Smooth muscle cell (in vitro differentiated cells): ENCODE measurements at regions not wholly inside any gene's neighbourhood (a gene's known extent, or its start where the extent isn't known, plus 50 kb on each side); places are given as distances from the start of the nearest gene placed in this dataset.

ENCODE experiments used
- DNase-seq: peaks from one replicate; lab custom pipeline; 2025; ENCODE audit not compliant: unreplicated experiment; lab: John Stamatoyannopoulos, UW
- H2AFZ ChIP-seq: fragments of 200-600 bp; sonication (generic); 2 replicates; pipeline ENCODE4 v1.6.0; 2016; ENCODE audit warnings: antibody characterized with exemption, low read depth, mild to moderate bottlenecking
- H3F3A ChIP-seq: fragments of 200-600 bp; sonication (generic); 2 replicates; pipeline ENCODE4 v1.6.0; 2017; ENCODE audit warnings: antibody characterized with exemption, low read depth
- H3K27ac ChIP-seq: fragments of 200-600 bp; sonication (generic); 2 replicates; pipeline ENCODE4 v1.5.1; 2016; ENCODE audit warnings: low read depth, mild to moderate bottlenecking
- H3K27me3 ChIP-seq: fragments of 200-600 bp; sonication (generic); 2 replicates; pipeline ENCODE4 v1.6.1; 2016; ENCODE audit warnings: low read depth, mild to moderate bottlenecking
- H3K36me3 ChIP-seq: fragments of 200-600 bp; sonication (generic); 2 replicates; pipeline ENCODE4 v1.5.1; 2016; ENCODE audit warnings: low read depth
- H3K4me1 ChIP-seq: fragments of 200-600 bp; sonication (generic); 2 replicates; pipeline ENCODE4 v1.5.1; 2016; ENCODE audit warnings: low read depth
- H3K4me2 ChIP-seq: fragments of 200-600 bp; sonication (generic); 2 replicates; pipeline ENCODE4 v1.6.0; 2016; ENCODE audit warnings: mild to moderate bottlenecking
- H3K4me3 ChIP-seq: fragments of 200-600 bp; sonication (generic); 2 replicates; pipeline ENCODE4 v1.5.1; 2016; ENCODE audit warnings: mild to moderate bottlenecking
- H3K79me2 ChIP-seq: fragments of 200-600 bp; sonication (generic); 2 replicates; pipeline ENCODE4 v1.6.0; 2016; ENCODE audit warnings: low read depth, mild to moderate bottlenecking
- H3K9ac ChIP-seq: fragments of 200-600 bp; sonication (generic); 2 replicates; pipeline ENCODE4 v1.6.0; 2016; ENCODE audit warnings: low read depth
- H3K9me3 ChIP-seq: fragments of 200-600 bp; sonication (generic); replicated peaks from 2 replicates; pipeline ENCODE4 v1.5.1; 2016; ENCODE audit warnings: low read depth
- H4K20me1 ChIP-seq: fragments of 200-600 bp; sonication (generic); 2 replicates; pipeline ENCODE4 v1.6.0; 2016; ENCODE audit warnings: low read depth
- CTCF ChIP-seq: fragments of 200-600 bp; sonication (generic); IDR thresholded peaks from 2 replicates; pipeline ENCODE4 v1.5.1; 2017; ENCODE audit warnings: borderline replicate concordance, mild to moderate bottlenecking, antibody characterized with exemption; ENCODE audit not compliant: insufficient read depth, poor library complexity, severe bottlenecking
- WGBS: methylation state at CpG from one replicate; pipeline ENCODE4 v1.1.7; 2016; ENCODE audit warnings: low lambda C conversion rate; 5-methylcytosine and 5-hydroxymethylcytosine counted together

DNA sequence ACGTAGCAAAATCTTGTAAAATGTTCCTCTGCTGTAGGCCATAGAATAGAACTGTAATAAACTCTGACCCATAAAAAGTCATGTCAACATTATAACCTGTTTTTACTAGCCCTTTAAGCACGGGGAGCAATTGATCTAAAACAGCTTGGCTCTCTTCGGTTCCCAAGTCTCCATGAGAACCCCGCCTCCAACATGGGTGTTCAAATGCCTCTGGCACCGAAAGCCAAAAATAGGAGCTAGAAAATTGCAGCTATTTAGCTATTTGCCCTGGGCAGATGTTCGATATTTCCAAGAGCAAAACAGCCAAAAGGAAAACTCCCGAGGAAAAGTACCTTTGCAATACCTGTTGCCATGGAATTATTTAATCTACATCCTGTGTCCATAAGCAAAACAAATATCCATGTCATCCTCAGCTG lies 563.1 kb downstream of the EFNB2 start:
- DNase-seq = no peak
- peak overlapping the region; percentile 22 for H2AFZ ChIP-seq
- no peaks in the 10 kb centered on the region for H3K9me3 ChIP-seq
- H3K4me1 ChIP-seq = no peaks in the 10 kb centered on the region
- no peaks in the 10 kb centered on the region for H3K79me2 ChIP-seq
- H3K27me3 ChIP-seq = no peaks in the 10 kb centered on the region
- H3K27ac ChIP-seq = no peak overlapping the region
- no peaks in the 10 kb centered on the region for H3K36me3 ChIP-seq
- H3K4me3 ChIP-seq = no peak overlapping the region
- H3K9ac ChIP-seq = no peak overlapping the region
- H3F3A ChIP-seq = no peaks in the 10 kb centered on the region
- WGBS = 33% methylated on average over 7 of the region's 7 CpGs
- no peaks in the 10 kb centered on the region for H4K20me1 ChIP-seq
- no peak for TF ChIP-seq CTCF
- peak overlapping the region; percentile 5 for H3K4me2 ChIP-seq

GRCh38 chr13:105971738-105972137 lies 563.7 kb downstream of the EFNB2 start:
- peak overlapping the region; percentile 5 for H3K4me2 ChIP-seq
- H3K9ac ChIP-seq = no peak overlapping the region
- H3K4me3 ChIP-seq = no peak overlapping the region
- no peaks in the 10 kb centered on the region for H3K27me3 ChIP-seq
- no peaks in the 10 kb centered on the region for H3F3A ChIP-seq
- H3K36me3 ChIP-seq = no peaks in the 10 kb centered on the region
- DNase-seq = no peak
- no peak overlapping the region for H3K27ac ChIP-seq
- WGBS = 52% methylated on average over 3 of the region's 3 CpGs
- peak overlapping the region; percentile 22 for H2AFZ ChIP-seq
- TF ChIP-seq CTCF = no peak
- H4K20me1 ChIP-seq = no peaks in the 10 kb centered on the region
- no peaks in the 10 kb centered on the region for H3K4me1 ChIP-seq
- H3K79me2 ChIP-seq = no peaks in the 10 kb centered on the region
- no peaks in the 10 kb centered on the region for H3K9me3 ChIP-seq

DNA sequence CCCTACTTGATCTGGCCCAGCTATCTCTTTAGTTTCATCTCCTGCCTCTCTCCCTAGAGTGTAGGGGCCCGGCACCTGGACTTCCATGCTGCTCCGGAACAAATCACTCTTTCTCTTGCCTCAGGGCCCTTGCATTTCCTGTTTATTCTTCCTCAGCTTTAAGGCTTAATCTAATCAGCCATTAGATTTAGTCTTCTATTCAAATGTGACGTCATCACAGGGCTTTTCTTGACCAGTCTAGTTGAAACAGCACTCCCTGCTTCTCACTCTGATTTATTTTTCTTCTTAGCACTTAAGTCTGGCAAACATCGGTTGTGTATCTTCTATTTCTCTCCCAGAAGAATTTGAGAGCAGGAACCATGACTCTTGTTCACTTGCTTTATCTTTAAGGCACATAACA lies 564.1 kb downstream of the EFNB2 start:
- Histone ChIP-seq H3K4me2 (peak overlapping the region; percentile 5), H3K27me3 (no peaks in the 10 kb centered on the region), H3K9me3 (no peaks in the 10 kb centered on the region), H3K27ac (no peak overlapping the region), H3K4me3 (no peak overlapping the region), H3K79me2 (no peaks in the 10 kb centered on the region), H4K20me1 (no peaks in the 10 kb centered on the region), H3K36me3 (no peaks in the 10 kb centered on the region), H3K9ac (no peak overlapping the region), H3F3A (no peaks in the 10 kb centered on the region), H3K4me1 (no peaks in the 10 kb centered on the region), H2AFZ (peak overlapping the region; percentile 28)
- DNase-seq = no peak
- 28% methylated on average over 4 of the region's 4 CpGs for WGBS
- TF ChIP-seq CTCF = no peak

DNA sequence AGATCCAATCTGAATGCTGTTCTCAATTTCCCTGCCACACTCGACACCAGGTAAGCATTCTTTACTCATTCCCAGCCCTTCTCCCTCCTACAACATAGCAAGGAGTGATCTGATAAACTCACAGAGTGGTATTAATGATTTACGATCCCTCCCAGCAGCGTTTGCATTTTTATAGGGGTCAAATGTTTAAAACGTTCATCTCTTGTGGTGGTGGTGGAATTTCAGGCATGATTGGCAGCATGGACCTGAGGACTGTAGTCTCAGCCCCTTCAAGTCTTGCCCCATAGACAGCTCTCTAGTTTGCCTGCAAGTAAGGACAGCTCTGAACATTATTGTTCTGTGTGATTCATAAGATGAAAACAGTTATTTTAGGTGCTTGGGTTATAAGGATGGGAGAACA lies 565.7 kb downstream of the EFNB2 start:
- Histone ChIP-seq H3K9ac (no peak overlapping the region), H2AFZ (no peak overlapping the region), H3K9me3 (no peaks in the 10 kb centered on the region), H3K4me1 (no peaks in the 10 kb centered on the region), H4K20me1 (no peaks in the 10 kb centered on the region), H3K27ac (no peak overlapping the region), H3F3A (no peaks in the 10 kb centered on the region), H3K27me3 (no peaks in the 10 kb centered on the region), H3K4me3 (no peak overlapping the region), H3K79me2 (no peaks in the 10 kb centered on the region), H3K4me2 (peak overlapping the region; percentile 26), H3K36me3 (no peaks in the 10 kb centered on the region)
- WGBS = 16% methylated on average over 4 of the region's 4 CpGs
- no peak for DNase-seq
- TF ChIP-seq CTCF = no peak
